Inferior parietal cortex (tissue), 1 donor: ENCODE measurements at regions not wholly inside any gene's neighbourhood (a gene's known extent, or its start where the extent isn't known, plus 50 kb on each side); places are given as distances from the start of the nearest gene placed in this dataset.

Source experiments
- DNase-seq: peaks from one replicate; pipeline ENCODE4 v3.0.0-alpha.2; 2016; ENCODE audit errors: extremely low spot score

DNA sequence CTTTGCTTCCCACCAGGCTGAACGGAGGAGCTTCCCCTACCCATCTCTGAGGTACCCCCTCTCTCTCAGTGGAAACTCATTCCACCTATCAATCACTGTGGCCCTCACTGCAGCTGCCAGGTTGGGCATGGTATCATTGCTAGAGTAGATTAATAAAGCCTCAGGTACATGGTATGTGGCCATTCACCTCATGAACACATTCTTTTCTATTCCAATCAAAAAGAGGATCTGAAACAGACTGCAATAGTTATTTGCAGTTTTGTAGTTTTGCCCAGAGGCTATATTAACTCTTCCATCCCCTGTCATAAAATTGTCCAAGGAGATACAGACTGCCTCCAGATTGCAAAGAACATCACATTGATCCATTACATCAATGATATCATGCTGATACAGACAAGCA lies 85.8 kb upstream of the MVB12B start:
- DNase-seq = no peak

DNA sequence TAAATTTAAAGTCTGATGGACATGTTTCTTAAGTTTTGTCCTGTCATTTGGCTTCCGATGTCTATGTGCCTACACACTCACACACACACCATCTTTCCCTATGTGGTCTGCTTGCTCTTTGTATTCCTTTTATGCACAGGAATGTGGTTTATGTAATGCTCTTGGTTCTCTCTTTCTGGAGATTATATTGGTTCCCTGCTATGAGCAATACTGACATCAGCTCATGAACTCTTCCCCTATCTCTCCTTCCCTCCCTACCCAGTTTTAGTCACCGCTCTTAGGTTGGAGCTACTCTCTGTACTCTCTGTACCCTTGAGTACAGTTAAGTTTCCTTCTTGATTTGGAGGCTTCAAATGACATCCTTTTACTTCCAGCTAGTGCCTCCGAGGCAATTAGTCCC lies 77.9 kb upstream of the MVB12B start:
- no peak for DNase-seq

DNA sequence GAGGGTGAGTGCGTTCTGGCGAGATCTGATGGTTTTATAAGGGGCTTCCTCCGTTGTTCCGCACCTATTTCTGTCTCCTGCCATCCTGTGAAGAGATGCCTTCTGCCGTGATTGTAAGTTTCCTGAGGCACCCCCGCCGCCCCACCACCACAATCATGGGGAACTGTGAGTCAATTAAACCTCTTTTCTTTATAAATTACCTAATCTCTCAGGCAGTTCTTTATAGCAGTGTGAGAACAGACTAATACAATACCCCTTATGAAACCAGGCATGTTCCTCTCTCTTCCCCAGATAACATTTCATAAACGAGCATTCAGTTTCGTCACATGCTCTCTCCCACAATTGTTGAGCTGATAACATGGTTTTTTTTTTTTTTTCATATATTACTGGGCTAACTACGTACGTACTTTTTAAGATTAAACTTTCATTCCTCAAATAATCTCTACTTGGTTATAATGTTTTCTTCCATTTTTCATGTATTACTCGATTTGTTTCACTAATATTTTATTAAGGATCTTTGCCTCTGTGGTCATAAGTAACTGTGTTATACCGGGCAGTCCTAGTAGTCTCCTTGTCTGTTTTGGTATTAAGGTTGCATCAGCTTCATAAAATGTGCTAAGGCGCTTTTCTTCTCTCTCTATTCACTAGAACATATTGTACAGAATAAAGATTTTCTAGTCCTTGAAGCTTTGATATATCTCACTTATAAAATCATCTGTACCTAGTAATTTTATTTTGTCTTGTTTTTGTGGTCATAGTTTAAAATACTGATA lies 64.9 kb upstream of the MVB12B start:
- no peak for DNase-seq

DNA sequence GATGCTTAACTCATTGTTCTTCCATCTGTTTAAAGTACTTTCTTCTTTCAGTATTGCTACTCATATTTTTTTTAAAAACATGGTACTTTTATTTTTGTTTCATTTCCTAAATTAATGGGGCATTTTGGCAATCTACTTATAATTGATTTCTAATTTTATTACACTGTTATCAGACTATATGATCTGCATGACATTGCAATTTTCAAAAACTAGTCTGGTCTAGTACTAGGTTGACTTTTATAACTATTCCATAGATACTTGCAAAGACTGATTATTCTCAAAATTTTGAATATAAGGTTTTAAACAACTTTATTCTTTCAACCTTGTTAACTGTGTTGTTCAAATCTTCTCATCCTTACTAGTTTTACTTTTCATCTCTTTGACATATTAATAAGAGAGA lies 63.9 kb upstream of the MVB12B start:
- no peak for DNase-seq

DNA sequence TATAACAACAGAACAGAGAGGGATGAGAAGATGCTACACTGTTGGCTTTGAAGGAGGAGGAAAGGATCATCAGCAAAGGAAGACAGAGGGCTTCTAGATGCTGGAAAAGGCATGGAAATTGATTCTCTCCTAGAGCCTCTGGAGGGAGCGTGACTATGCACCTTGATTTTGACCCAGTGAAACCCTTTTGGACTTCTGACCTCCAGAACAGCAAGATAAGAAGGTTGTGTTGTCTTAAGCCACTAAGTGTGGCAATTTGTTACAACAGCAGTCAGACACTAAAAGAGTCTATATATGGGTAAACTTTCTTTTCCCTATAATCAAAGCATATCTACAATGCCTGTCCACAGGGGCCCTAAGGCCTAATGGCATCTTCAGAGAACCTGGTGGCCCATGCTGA lies 56.1 kb upstream of the MVB12B start:
- no peak for DNase-seq

DNA sequence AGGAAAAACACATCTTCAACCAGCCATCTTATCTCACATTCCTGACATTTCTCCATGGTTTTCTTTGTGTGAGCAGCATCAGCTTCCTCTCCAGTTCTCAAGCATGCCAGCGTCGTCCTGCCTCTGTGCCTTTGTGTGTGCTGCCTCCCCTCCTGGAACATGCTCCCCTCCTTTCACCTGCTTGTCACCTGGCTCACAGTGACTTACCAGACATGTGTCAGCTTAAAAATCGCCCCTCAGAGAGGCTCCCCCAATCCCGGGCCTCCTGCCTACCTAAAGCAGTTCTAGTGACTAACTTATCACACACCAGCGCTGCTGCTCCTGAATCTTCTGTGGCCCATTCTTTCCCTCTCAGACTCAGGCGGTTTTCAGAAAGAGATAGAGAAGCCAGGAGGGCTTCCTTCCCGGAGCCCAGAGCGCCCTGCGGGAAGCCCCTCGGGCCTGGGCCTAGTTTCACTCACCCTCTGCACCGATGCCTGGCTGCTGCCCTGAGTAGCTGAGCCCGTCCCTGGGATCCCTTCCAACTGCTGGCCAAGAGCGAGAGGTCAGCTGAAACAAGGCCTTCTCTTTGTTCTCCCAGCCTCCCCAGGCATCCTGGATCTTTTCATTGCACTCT lies 51.1 kb upstream of the MVB12B start:
- DNase-seq = peak; percentile 78

DNA sequence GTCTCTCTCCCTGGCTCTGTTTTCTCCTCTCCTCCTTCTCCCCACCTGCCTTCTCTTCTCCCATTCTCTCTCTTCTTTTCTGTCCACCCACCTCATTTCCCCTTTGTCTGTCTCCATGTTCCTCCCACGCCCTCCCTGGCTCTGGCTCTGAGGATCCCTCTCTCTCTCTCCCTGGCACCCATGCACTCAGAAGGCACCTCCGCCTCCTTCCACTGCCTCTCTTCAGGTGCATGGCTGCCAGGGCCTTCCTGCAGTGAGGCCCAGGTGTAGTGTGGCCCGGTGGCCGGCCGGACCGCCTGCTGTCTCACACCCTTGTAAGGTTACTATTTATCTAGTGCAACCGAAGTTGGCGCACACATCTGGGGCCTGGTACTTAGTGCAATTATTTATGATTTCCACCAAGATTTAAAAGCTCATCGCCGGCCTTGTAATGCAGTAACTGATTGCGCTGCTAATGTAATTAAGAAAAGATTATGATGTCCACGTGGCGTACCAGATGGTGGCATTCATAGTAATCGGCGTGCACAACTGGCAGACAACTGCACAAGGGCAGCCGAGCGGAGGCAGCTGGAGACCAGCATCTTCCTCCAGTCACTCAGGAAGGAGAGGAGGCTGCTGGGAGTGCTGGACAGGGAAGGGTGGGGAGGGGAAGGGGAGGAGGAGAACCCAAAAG lies 50.4 kb upstream of the MVB12B start:
- no peak for DNase-seq
